Activated CD8-positive, alpha-beta memory T cell treated with anti-CD3 and anti-CD28 coated beads, Interleukin-2, amount 50 U/mL, for 48 hours (primary cell): ENCODE measurements at regions not wholly inside any gene's neighbourhood (a gene's known extent, or its start where the extent isn't known, plus 50 kb on each side); places are given as distances from the start of the nearest gene placed in this dataset.
"Not testable (repeated sequence)": the region's sequence is repeated elsewhere in the genome, so short reads cannot be mapped to it uniquely, and the experiment has no call there.

ENCODE experiments used
- DNase-seq: peaks from one replicate; pipeline ENCODE4 v3.0.0-alpha.2; 2020

- DNase-seq, result no peak
These were observed 585.1 kb downstream of the GATA3 start for GRCh38 chr10:8639486-8640185.

GRCh38 chr10:8640301-8640700, 585.8 kb downstream of the GATA3 start:
- no peak for DNase-seq

- DNase-seq, result no peak
These were observed 586.4 kb downstream of the GATA3 start for GRCh38 chr10:8640878-8641277.

GRCh38 chr10:8656261-8656660, 601.8 kb downstream of the GATA3 start:
- DNase-seq, result no peak

- DNase-seq, result no peak
These were observed 605.5 kb downstream of the GATA3 start for GRCh38 chr10:8659982-8660381.

- DNase-seq, result no peak
These were observed 607.4 kb downstream of the GATA3 start for GRCh38 chr10:8661886-8662285.

- no peak for DNase-seq
These were observed 608.6 kb downstream of the GATA3 start for GRCh38 chr10:8663131-8663530.

- no peak for DNase-seq
These were observed 610.8 kb downstream of the GATA3 start for GRCh38 chr10:8665322-8665721.

GRCh38 chr10:8670461-8670860, 616.0 kb downstream of the GATA3 start:
- no peak for DNase-seq

- DNase-seq, result no peak
These were observed 619.7 kb downstream of the GATA3 start for GRCh38 chr10:8674230-8674629.

- no peak for DNase-seq
These were observed 623.2 kb downstream of the GATA3 start for GRCh38 chr10:8677642-8678041.

- not testable (repeated sequence) for DNase-seq
These were observed 630.4 kb downstream of the GATA3 start for GRCh38 chr10:8684916-8685315.

- DNase-seq, result no peak
These were observed 634.4 kb downstream of the GATA3 start for GRCh38 chr10:8688881-8689280.

GRCh38 chr10:8691498-8692017, 637.1 kb downstream of the GATA3 start:
- DNase-seq, result no peak

GRCh38 chr10:8693635-8694034, 639.1 kb downstream of the GATA3 start:
- not testable (repeated sequence) for DNase-seq

- DNase-seq, result no peak
These were observed 642.3 kb downstream of the GATA3 start for GRCh38 chr10:8696746-8697145.

GRCh38 chr10:8700689-8701088, 646.2 kb downstream of the GATA3 start:
- no peak for DNase-seq

- DNase-seq, result no peak
These were observed 647.7 kb downstream of the GATA3 start for GRCh38 chr10:8702181-8702580.

GRCh38 chr10:8705415-8705814, 650.9 kb downstream of the GATA3 start:
- DNase-seq, result no peak

- no peak for DNase-seq
These were observed 658.2 kb downstream of the GATA3 start for GRCh38 chr10:8712656-8713055.

GRCh38 chr10:8719971-8720370, 665.5 kb downstream of the GATA3 start:
- no peak for DNase-seq

GRCh38 chr10:8721650-8722049, 667.2 kb downstream of the GATA3 start:
- DNase-seq, result no peak

GRCh38 chr10:8722835-8723234, 668.3 kb downstream of the GATA3 start:
- no peak for DNase-seq

- DNase-seq, result no peak
These were observed 670.9 kb downstream of the GATA3 start for GRCh38 chr10:8725343-8725742.
